GM18499 (cell line): ENCODE measurements at regions not wholly inside any gene's neighbourhood (a gene's known extent, or its start where the extent isn't known, plus 50 kb on each side); places are given as distances from the start of the nearest gene placed in this dataset.
"Not testable (repeated sequence)": the region's sequence is repeated elsewhere in the genome, so short reads cannot be mapped to it uniquely, and the experiment has no call there.

Source experiments
- ATAC-seq: cut with Tn5 transposase; IDR thresholded peaks from one replicate; pipeline ENCODE4 v1.9.1; 2021; ENCODE audit warnings: moderate number of reproducible peaks; ENCODE audit not compliant: insufficient read depth, unreplicated experiment

- ATAC-seq, result no peak
These were observed 302.5 kb upstream of the AMIGO2 start for GRCh38 chr12:47382305-47382704.

- ATAC-seq, result no peak
These were observed 299.1 kb upstream of the AMIGO2 start for GRCh38 chr12:47378907-47379306.

- no peak for ATAC-seq
These were observed 298.4 kb upstream of the AMIGO2 start for GRCh38 chr12:47378222-47378582.

- no peak for ATAC-seq
These were observed 297.9 kb upstream of the AMIGO2 start for GRCh38 chr12:47377414-47378221.

- no peak for ATAC-seq
These were observed 297.2 kb upstream of the AMIGO2 start for GRCh38 chr12:47376927-47377326.

GRCh38 chr12:47373554-47374150, 293.9 kb upstream of the AMIGO2 start:
- no peak for ATAC-seq

- no peak for ATAC-seq
These were observed 290.7 kb upstream of the AMIGO2 start for GRCh38 chr12:47370421-47370820.

- ATAC-seq, result no peak
These were observed 289.3 kb upstream of the AMIGO2 start for GRCh38 chr12:47369085-47369484.

- no peak for ATAC-seq
These were observed 288.3 kb upstream of the AMIGO2 start for GRCh38 chr12:47367912-47368537.

- no peak for ATAC-seq
These were observed 286.8 kb upstream of the AMIGO2 start for GRCh38 chr12:47366579-47366978.

GRCh38 chr12:47366157-47366556, 286.4 kb upstream of the AMIGO2 start:
- no peak for ATAC-seq

- ATAC-seq, result not testable (repeated sequence)
These were observed 285.8 kb upstream of the AMIGO2 start for GRCh38 chr12:47365443-47366076.

GRCh38 chr12:47364261-47364660, 284.5 kb upstream of the AMIGO2 start:
- no peak for ATAC-seq

GRCh38 chr12:47362126-47362705, 282.5 kb upstream of the AMIGO2 start:
- ATAC-seq, result no peak

- ATAC-seq, result no peak
These were observed 281.7 kb upstream of the AMIGO2 start for GRCh38 chr12:47361389-47362021.

- ATAC-seq, result no peak
These were observed 281.1 kb upstream of the AMIGO2 start for GRCh38 chr12:47360771-47361388.

GRCh38 chr12:47360093-47360480, 280.3 kb upstream of the AMIGO2 start:
- no peak for ATAC-seq

GRCh38 chr12:47359310-47360092, 279.7 kb upstream of the AMIGO2 start:
- ATAC-seq, result no peak

GRCh38 chr12:47357006-47357405, 277.2 kb upstream of the AMIGO2 start:
- ATAC-seq, result not testable (repeated sequence)
